GM18907 (cell line): ENCODE measurements at regions not wholly inside any gene's neighbourhood (a gene's known extent, or its start where the extent isn't known, plus 50 kb on each side); places are given as distances from the start of the nearest gene placed in this dataset.
A peak's percentile ranks its signal among the peaks of the same experiment; 100 is the strongest.
"Not testable (repeated sequence)": the region's sequence is repeated elsewhere in the genome, so short reads cannot be mapped to it uniquely, and the experiment has no call there.

Experiments
- ATAC-seq: cut with Tn5 transposase; IDR thresholded peaks from one replicate; pipeline ENCODE4 v1.9.1; 2021; ENCODE audit warnings: mild to moderate bottlenecking, moderate library complexity; ENCODE audit not compliant: unreplicated experiment

DNA sequence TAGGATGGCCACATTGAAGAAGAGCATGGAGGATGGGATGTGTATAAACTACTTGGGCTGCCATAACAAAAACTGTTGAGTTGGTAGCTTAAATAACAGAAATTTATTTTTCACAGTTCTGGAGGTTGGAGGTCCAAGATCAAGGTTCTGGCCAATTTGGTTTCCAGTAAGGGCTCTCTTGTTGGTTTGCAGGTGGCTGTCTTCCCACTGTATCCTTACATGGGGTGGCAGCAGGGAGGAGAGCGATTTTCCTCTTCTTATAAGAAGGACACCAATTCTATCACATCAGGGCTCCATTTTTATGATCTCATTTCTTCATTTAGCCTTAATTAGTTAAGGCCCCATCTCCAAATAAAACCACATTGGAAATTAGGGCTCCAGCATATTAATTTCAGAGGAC lies 465.7 kb downstream of the GADD45G start:
- ATAC-seq = no peak

DNA sequence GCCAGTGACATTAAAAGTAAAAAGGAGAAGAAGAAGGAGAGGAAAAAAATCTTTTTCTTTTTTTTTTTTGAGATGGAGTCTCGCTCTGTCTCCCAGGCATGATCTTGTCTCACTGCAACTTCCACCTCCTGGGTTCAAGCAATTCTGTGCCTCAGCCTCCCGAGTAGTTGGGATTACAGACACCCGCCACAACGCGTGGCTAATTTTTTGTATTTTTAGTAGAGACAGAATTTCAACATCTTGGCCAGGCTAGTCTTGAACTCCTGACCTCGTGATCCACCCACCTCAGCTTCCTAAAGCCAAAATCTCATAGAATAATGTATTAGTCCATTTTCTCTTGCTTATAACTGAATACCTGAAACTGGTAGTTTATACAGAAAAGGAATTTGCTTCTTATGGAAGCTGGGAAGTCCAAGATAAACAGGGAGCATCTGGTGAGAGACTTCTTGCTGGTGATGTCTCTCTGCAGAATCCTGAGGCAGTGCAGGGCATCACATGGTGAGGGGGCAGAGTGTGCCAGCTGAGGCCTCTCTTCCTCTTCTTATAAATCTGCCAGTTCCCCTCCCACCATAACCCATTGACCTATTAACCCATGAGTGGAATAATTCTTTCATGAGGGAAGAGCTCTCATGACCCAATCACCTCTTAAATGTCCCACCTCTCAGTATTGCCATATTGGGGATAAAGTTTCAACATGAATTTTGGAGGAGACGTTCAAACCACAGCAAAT lies 466.3 kb downstream of the GADD45G start:
- ATAC-seq = no peak

DNA sequence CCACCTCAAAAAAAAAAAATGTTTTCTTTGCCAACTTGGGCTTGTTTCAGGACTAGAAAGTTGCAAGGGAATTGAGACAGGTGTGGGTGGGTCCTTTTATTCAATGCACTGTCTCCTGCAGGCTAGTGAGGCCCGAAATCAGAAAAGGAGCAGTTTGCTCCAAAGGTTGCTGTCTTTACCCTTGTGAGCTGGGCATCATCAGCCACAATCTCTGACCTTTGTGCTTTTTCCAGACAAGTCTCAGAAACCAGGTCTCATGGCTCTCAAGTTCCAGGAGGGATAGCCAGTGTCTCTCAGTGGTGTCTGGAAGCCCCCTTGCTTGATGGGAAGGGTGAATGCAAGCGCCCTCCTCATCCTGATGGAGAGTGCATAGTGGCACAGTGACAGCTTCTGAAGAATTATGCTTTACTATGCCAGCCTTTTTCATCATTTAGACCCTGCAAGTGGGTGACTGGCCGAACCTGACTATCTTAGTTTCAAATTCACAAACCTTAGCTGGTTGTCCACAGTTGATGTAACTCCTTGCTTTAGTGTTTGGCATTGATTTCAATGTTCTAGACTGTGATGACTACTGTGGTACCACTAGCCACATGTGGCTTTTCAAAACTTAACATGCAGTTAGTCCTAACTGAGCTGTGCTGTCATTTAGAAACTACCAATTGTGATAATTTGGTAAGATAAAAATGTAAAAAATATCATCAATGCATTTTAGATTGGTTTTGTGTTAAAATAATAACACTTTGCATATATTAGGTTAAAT lies 468.6 kb downstream of the GADD45G start:
- no peak for ATAC-seq

DNA sequence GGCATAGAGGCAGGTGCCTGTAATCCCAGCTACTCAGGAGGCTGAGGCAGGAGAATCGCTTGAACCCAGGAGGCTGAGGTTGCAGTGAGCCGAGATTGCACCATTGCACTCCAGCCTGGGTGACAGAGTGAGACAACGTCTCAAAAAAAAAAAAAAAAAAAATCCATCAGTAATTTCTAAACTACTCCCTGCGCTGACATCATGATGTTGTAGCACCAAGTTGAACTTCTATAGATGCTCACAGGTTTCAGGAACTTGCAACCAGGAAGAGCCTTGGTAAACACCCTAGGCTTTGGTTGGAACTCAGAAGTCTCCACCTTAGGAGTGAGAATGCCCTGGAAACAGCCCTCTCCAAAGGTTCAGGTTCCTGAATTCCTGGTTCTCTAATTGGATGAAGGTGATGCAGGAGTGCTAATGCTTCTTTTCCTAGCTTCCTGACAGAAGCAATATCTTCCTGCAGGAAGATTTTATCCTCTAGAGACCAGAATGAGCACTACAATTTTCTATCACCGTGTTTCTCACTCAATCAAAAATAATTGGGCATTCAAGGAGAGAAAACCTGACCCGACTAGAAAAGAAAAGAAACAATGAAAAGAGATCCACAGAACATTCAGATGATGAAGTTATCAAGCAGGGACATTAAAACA lies 469.6 kb downstream of the GADD45G start:
- ATAC-seq = no peak

DNA sequence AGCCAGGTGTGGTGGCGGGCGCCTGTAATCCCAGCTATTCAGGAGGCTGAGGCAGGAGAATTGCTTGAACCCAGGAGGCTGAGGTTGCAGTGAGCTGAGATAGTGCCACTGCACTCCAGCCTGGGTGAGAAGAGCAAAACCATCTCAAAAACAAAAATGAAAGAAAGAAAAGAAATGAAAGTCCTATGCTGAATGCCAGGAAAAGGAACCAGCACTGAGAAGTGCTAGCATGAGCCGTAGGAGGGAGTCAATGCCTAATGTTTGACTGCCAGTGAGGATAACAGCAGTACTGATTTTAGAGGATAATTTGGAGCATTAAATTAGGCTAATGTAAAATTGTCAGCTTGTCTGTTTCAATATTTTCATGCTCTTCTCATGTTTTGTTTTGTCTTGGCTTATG lies 472.8 kb downstream of the GADD45G start:
- not testable (repeated sequence) for ATAC-seq

DNA sequence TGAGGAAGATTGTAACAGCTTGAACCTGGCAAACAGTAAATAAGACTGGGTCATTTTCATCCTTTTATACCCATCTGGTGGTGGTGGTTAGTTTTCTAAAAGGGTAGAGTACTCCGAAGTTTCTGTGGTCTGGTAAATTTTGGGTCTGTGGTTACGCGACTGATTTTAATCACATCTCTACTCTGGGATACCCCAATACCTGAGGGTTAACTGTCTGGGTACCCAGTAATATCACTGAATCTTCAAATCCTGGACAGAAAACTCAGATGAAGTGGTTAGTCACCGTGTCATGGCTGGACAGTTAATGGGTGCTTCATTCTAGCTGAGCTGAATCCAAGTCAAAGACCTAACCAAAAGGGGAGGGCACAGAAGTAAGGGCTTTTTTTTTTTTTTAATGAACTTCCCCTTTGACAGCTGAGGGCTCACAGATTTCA lies 474.2 kb downstream of the GADD45G start:
- no peak for ATAC-seq

DNA sequence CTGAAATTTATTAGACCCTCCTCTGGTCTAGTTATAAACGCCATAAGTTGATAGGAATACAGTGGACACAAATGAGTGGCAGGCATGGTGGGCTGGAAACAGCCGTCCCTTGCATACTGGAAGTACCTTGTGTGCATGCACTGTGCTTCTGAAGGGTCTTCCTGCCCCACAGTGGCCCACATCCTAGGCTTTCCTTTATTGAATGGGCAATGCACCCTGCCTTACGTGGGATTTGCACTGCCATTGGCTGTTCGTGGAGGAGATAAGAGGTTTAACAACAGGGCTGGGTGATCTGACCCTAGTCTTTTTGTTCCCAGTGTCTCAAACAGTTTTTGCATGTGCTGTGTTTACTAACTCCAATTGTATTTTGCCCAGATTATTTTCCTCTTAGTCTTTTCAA lies 480.8 kb downstream of the GADD45G start:
- no peak for ATAC-seq

DNA sequence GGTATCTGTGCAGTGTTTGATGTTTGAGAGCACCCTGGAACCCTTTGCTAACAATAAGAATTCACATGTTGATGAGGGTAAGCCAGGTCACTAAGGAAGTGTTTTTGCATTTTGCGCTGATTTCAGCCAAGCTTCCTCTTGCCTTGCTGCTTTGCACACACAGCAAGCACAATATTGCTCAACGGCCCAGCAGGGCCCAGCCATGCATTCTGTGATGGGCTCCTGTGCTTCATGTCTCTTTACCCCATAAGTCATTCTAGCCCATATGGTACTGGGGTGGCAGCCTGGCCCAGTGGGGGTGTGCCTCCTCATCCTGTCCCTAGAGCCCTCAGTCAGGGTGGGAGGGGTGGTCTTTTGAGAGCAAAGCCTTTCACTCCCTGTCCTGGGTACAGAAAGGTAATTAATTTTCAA lies 481.3 kb downstream of the GADD45G start:
- ATAC-seq = no peak

DNA sequence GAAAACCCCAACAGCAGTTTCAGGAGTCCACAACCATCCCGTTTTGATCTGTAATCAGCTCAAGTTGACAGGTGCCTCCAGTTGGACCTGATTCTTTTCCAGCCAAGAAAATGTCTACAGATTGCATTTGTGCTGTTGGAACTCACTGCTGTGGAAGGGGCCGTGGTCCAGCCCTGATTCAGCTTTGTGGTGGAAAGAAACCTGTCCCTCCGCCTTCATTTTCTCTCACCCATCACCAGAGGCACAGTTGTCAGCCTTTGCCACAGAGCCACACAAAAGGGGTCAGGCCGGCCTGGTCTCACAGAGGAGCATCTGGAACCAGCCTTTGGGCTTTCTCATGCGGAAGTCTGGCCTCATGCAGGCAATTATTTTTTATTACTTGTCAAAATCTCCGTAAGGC lies 483.6 kb downstream of the GADD45G start:
- no peak for ATAC-seq

DNA sequence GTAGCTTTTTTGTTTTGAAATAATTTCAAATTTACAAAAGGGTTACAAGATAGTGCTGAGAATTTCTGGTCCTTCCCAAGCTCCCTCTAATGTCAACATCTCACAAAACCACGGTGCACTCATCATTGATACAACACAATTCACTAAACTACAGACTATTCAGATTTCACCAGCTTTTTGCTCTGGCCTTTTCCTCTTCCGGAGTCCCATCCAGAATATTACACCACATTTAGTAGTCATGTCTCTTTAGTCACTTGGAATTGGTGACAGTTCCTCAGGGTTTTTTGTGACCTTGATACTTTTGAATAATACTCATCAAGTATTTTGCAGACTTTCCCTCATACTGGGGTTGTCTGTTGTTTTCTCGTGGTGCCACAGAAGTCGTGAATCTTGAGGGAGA lies 484.0 kb downstream of the GADD45G start:
- no peak for ATAC-seq

DNA sequence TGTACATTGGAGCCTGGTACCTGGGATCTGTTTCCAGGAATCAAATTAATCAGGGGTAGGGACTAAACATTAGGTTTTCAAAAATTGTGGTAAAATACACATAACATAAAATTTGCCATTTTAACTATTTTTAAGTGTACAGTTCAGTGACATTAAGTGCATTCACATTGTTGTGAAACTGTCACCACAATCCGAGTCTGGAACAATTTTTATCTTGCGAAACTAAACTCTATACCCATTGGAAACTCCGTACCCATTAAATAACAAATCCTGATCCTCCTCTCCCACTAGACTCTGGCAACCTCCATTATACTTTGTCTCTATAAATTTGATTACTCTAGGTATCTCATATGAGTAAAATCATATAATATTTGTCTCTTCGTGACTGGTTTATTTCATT lies 486.2 kb downstream of the GADD45G start:
- ATAC-seq = no peak

DNA sequence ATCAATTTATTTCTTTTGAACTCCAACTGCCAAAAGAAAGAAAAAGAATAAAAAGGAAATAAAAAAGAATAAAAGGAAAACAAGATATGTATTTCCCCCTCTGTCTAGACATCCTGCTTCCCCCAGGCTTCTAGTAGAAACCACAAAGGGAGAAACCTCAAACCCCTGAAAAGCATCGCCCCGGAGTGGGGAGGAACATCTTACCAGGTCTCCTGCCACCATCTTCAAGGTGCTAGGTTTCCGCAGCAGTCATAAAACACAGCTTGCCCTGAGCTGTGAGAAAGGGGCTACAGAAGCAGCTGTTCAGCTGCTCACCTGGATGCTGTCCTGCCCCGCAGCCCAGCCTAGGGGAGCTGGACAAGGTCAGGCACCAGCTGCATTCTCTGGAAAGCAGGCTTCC lies 487.7 kb downstream of the GADD45G start:
- ATAC-seq = no peak

DNA sequence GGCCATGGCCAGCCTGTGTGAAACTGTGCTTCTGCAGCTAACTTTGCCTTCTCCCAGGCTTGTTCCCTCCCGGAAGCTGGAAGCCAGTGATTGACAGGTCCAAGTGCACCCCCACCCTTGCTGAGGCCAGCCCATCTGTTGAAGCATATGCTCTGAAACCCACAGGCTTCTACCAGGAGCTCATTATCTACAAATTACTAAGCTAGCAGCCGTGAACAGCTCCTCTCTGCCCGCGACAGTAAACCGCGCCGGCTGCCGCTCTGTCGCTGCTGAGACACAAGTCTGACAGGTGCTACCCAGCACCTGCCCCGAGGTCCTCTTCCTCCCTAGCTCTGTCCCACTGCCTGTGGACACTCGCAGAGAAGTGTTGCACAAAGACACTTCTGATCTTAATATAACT lies 490.9 kb downstream of the GADD45G start:
- no peak for ATAC-seq

DNA sequence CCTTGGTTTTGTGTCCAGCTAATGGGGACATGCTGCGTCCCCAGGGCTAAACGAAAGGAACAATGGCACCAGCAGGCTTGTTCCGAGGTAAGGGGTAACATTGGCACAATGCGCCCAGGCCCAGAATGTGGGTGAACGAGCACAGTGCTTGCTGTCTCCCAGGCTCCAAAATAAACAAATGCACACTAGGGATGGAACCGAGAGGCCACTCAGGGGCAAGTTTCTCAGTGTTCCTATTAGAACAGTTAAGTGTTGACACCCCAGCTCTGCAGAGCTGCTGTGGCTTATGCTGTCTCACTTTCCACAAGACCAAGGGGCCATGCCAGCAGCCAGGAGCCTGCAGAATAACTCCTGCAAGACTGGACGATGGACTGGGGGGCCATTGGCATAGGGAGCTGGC lies 492.4 kb downstream of the GADD45G start:
- ATAC-seq = no peak

DNA sequence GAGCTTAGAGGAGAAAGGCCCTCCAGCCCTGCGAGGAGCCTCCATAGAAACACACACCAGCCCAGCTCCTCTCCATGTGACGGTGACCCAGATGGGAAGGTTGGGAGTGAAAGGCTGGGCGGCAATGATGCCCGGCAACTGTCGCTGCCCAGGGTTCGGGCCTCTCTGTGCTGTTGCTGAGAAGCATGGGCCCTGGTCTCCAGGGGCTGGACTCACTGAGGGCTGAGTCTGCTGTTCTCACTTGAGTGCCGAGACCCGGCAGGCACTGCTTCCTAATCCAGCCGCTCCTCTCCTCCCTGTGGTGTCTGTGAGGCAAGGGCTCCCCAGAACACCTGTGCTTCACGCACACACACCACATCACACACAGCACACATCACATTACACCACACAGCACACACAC lies 493.6 kb downstream of the GADD45G start:
- no peak for ATAC-seq

DNA sequence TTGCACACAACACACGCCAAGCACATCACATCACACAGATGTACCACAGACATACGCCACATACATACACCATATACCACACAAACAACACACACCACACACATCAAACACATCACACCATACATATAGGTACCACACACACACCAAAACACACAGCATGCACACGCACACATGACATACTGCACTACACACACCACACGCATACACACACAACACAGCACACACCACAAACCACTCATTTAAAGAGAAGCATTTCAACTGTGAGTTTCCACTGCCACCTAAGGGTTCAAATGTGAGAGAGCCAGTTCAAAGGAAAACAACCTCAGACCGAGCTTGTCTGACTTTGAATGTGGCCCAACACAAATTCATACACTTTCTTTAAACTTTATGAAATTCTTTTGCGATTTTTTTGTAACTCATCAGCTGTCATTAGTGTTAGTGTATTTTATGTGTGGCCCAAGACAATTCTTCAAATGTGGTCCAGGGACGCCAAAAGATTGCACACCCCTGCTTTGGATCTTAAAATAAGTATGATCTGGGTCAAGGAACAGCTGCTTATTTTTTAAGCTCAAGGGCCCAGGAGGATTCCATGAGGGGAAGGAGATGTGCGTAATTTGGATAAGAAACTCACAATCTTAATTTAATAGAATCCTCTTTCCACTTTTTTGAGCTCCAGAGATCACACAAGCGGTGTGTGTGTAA lies 494.6 kb downstream of the GADD45G start:
- no peak for ATAC-seq

DNA sequence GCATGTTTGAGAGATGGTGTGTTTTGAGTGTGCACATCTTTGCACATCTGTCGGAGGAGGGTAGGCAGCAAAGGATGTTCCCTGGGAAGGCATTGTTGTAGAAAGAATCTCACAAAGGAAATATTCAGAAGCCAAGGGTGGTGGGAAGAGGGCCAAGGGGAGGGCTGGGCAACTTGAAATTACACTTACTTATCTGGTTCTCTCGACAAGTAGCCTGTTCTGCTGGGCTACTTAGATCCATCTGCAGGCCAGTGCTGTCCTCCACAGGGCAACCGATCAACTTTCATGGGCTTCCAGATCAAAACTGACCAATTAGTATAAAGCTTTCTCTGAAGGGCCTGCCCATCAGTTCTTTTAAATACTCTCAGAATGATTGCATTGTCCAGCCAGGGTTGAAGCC lies 495.2 kb downstream of the GADD45G start:
- no peak for ATAC-seq

DNA sequence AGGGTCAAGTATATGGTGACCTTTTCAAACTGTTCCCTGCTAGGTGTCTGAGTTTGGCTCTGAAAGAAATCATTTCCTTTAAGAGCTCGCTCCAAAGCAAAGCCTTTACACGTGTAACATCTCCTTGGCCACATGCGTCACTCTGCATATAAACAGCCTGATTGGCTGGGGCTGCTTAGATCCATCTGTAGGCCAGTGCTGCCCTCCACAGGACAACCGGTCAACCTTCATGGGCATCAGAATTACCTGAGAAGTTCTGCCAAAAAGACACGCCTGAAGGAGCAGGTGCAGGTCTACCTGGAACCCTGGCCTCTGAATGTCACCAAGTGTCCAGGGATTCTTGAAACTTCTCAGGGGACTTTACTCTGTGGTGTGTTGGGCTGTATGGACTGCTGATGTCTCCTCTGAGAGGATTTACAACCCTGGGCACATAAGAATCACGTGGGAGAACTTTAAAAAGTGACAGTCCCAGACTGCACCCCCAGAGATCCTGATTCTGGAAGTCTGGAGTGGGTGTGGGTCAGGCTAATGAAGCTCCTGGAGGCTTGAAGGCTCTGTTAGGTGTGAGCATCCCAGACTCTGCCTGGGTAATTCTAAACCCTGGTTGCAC lies 497.6 kb downstream of the GADD45G start:
- peak; percentile 93 for ATAC-seq

DNA sequence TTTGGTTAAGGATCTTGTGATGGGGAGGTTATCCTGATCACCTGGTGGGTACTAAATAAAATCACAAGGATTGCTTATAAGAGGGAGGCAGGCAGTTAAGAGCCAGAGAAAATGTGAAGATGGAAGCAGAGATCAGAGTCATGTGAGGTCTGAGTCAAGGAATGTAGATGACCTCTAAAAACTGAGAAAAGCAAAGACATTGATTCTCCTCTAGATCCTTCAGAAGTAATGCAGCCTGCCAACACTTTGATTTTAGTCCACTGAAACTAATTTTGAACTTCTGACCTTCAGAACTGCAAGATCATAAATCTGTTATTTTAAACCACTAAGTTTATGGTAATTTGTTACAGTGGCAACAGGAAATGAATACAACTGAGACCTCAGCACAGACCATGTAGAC lies 499.0 kb downstream of the GADD45G start:
- no peak for ATAC-seq

DNA sequence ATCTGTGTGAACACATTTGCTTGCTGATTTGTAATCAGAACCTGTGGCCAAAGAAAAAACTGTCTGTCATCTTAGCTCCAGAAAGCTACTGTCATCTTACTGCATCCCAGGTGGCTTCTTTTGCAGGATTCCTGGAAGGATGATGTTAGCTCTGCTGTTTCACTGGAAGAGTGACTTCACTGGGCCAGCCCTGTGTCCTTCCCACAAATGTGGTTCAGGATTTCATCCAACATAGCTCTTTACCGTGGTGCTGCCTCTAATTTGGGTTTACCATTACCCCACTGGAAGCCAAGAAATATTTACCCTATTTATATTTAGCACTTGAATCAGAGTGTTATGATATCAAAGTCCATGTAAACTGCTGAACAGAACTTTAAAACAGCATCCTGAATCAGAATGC lies 501.0 kb downstream of the GADD45G start:
- ATAC-seq = no peak
